ENCODE measurements at regions not wholly inside any gene's neighbourhood (a gene's known extent, or its start where the extent isn't known, plus 50 kb on each side); places are given as distances from the start of the nearest gene placed in this dataset.

GRCh38 chr3:110181226-110181625, 843.9 kb upstream of the DPPA4 start:
- no peak for DNase-seq
- TF ChIP-seq, protein P1, sequence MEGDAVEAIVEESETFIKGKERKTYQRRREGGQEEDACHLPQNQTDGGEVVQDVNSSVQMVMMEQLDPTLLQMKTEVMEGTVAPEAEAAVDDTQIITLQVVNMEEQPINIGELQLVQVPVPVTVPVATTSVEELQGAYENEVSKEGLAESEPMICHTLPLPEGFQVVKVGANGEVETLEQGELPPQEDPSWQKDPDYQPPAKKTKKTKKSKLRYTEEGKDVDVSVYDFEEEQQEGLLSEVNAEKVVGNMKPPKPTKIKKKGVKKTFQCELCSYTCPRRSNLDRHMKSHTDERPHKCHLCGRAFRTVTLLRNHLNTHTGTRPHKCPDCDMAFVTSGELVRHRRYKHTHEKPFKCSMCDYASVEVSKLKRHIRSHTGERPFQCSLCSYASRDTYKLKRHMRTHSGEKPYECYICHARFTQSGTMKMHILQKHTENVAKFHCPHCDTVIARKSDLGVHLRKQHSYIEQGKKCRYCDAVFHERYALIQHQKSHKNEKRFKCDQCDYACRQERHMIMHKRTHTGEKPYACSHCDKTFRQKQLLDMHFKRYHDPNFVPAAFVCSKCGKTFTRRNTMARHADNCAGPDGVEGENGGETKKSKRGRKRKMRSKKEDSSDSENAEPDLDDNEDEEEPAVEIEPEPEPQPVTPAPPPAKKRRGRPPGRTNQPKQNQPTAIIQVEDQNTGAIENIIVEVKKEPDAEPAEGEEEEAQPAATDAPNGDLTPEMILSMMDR (IDR thresholded peaks at IDR 0.05) = no peak
- H3K4me3 Mint-ChIP-seq = no peak overlapping the region
- H3K4me1 Mint-ChIP-seq = no peaks in the 10 kb centered on the region
- no peaks in the 10 kb centered on the region for H3K9me3 Mint-ChIP-seq
- no peaks in the 10 kb centered on the region for H3K27me3 Mint-ChIP-seq (ENCODE audit: low read depth, poor library complexity)
- no peak overlapping the region for H3K27ac Mint-ChIP-seq
- no peaks in the 10 kb centered on the region for H3K36me3 Mint-ChIP-seq (ENCODE audit: low read depth)

GRCh38 chr3:110184536-110184935, 847.2 kb upstream of the DPPA4 start:
- Mint-ChIP-seq H3K36me3 (ENCODE audit: low read depth) (no peaks in the 10 kb centered on the region), H3K27ac (no peak overlapping the region), H3K9me3 (no peaks in the 10 kb centered on the region), H3K4me1 (no peaks in the 10 kb centered on the region), H3K27me3 (ENCODE audit: low read depth, poor library complexity) (peaks cover 3% of the 10 kb centered on the region), H3K4me3 (no peak overlapping the region)
- TF ChIP-seq, protein P1 (IDR thresholded peaks at IDR 0.05) = no peak
- DNase-seq = no peak

GRCh38 chr3:110193074-110193473, 855.7 kb upstream of the DPPA4 start:
- Mint-ChIP-seq H3K9me3 (no peaks in the 10 kb centered on the region), H3K4me1 (no peaks in the 10 kb centered on the region), H3K36me3 (ENCODE audit: low read depth) (no peaks in the 10 kb centered on the region), H3K27ac (no peak overlapping the region), H3K4me3 (no peak overlapping the region), H3K27me3 (ENCODE audit: low read depth, poor library complexity) (no peaks in the 10 kb centered on the region)
- no peak for DNase-seq
- TF ChIP-seq, protein P1 (IDR thresholded peaks at IDR 0.05) = no peak

DNA sequence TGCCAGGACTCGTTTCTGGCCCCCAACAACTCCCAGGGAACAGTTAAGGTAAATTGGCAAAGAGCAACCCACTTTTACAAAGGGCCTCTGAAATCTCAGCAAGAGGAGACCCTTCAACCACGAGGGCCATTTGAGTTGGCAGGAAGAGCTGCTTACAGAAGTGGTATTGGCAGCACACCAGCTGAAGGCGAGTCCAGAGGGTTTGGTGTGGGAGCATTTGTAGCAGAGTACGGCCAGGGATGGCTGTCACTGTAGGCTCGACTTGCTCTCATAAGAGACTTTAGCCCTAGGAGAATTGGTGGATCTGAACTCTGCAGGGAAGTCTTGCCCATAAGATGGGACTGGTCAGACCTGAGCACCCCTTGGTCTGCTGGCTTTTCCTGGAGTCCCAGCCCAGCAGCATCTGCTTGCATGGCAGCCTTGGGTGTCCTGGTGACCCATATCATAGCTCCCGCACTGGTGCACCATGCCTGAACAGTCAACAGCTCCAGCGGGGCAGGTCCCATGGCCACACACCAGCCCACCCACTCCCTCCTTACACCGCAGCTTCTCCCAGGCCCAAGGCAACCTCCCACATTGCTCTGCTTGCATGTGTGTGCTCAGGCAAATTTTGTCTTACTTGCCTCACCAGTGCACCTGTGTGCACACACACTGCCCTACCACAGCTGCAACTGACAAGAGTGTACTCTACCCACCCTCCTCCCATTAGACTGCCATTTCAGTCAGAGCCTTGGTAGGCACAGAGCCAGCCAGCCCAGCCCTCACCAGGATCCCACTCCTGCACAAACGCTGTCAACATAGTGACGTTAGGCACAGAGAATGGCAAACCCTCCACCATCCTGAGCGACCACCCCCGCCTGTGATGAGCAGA, 861.6 kb upstream of the DPPA4 start:
- H3K4me1 Mint-ChIP-seq = no peaks in the 10 kb centered on the region
- no peaks in the 10 kb centered on the region for H3K36me3 Mint-ChIP-seq (ENCODE audit: low read depth)
- H3K4me3 Mint-ChIP-seq = no peak overlapping the region
- TF ChIP-seq, protein P1 (IDR thresholded peaks at IDR 0.05) = no peak
- no peak overlapping the region for H3K27ac Mint-ChIP-seq
- peaks cover 23% of the 10 kb centered on the region for H3K9me3 Mint-ChIP-seq
- no peak for DNase-seq
- H3K27me3 Mint-ChIP-seq (ENCODE audit: low read depth, poor library complexity) = peaks cover 4% of the 10 kb centered on the region

- Mint-ChIP-seq H3K9me3 (peaks cover 23% of the 10 kb centered on the region), H3K4me3 (no peak overlapping the region), H3K27ac (no peak overlapping the region), H3K4me1 (no peaks in the 10 kb centered on the region), H3K27me3 (ENCODE audit: low read depth, poor library complexity) (peaks cover 4% of the 10 kb centered on the region), H3K36me3 (ENCODE audit: low read depth) (no peaks in the 10 kb centered on the region)
- no peak for DNase-seq
- TF ChIP-seq, protein P1 (IDR thresholded peaks at IDR 0.05) = no peak
Measured at GRCh38 chr3:110199588-110199943, 862.2 kb upstream of the DPPA4 start.
